ENCODE measurements at regions not wholly inside any gene's neighbourhood (a gene's known extent, or its start where the extent isn't known, plus 50 kb on each side); places are given as distances from the start of the nearest gene placed in this dataset.

- H3K4me3 ChIP-seq (ENCODE audit: low read depth, low read length), result no peak overlapping the region
- TF ChIP-seq CTCF (IDR thresholded peaks at IDR 0.05; ENCODE audit: borderline replicate concordance, insufficient read depth, low read depth, low read length), result no peak
Measured at GRCh38 chr4:65917486-65917885, 247.2 kb upstream of the EPHA5 start.

GRCh38 chr4:65911720-65912119, 241.4 kb upstream of the EPHA5 start:
- no peak for TF ChIP-seq CTCF (IDR thresholded peaks at IDR 0.05; ENCODE audit: borderline replicate concordance, insufficient read depth, low read depth, low read length)

GRCh38 chr4:65893957-65894755, 223.9 kb upstream of the EPHA5 start:
- TF ChIP-seq CTCF (IDR thresholded peaks at IDR 0.05; ENCODE audit: borderline replicate concordance, insufficient read depth, low read depth, low read length), result no peak
- no peak overlapping the region for H3K4me3 ChIP-seq (ENCODE audit: low read depth, low read length)

More at GRCh38 chr4:65911720-65912119, 241.4 kb upstream of the EPHA5 start:
- no peak overlapping the region for H3K4me3 ChIP-seq (ENCODE audit: low read depth, low read length)

GRCh38 chr4:65893271-65893670, 223.0 kb upstream of the EPHA5 start:
- TF ChIP-seq CTCF (IDR thresholded peaks at IDR 0.05; ENCODE audit: borderline replicate concordance, insufficient read depth, low read depth, low read length), result no peak
- no peak overlapping the region for H3K4me3 ChIP-seq (ENCODE audit: low read depth, low read length)

- no peak overlapping the region for H3K4me3 ChIP-seq (ENCODE audit: low read depth, low read length)
- no peak for TF ChIP-seq CTCF (IDR thresholded peaks at IDR 0.05; ENCODE audit: borderline replicate concordance, insufficient read depth, low read depth, low read length)
Measured at GRCh38 chr4:65880594-65880993, 210.3 kb upstream of the EPHA5 start.

- no peak for TF ChIP-seq CTCF (IDR thresholded peaks at IDR 0.05; ENCODE audit: borderline replicate concordance, insufficient read depth, low read depth, low read length)
- H3K4me3 ChIP-seq (ENCODE audit: low read depth, low read length), result no peak overlapping the region
Measured at GRCh38 chr4:65868096-65868824, 198.0 kb upstream of the EPHA5 start.

- TF ChIP-seq CTCF (IDR thresholded peaks at IDR 0.05; ENCODE audit: borderline replicate concordance, insufficient read depth, low read depth, low read length), result no peak
- H3K4me3 ChIP-seq (ENCODE audit: low read depth, low read length), result no peak overlapping the region
Measured at GRCh38 chr4:65865489-65865888, 195.2 kb upstream of the EPHA5 start.
